Osteoblast (primary cell): ENCODE measurements at regions not wholly inside any gene's neighbourhood (a gene's known extent, or its start where the extent isn't known, plus 50 kb on each side); places are given as distances from the start of the nearest gene placed in this dataset.

Source experiments
- DNase-seq: peaks from one replicate; pipeline ENCODE4 v3.0.0; 2011; ENCODE audit warnings: low spot score, mixed read lengths; ENCODE audit not compliant: insufficient read length; ENCODE audit errors: missing footprints
- H2AFZ ChIP-seq: 2 replicates; pipeline ENCODE4 v1.6.0; 2011; ENCODE audit warnings: mild to moderate bottlenecking, low read length
- H3K27ac ChIP-seq: 2 replicates; pipeline ENCODE4 v1.5.1; 2011; ENCODE audit warnings: mild to moderate bottlenecking, low read depth, low read length, moderate library complexity
- H3K27me3 ChIP-seq: 2 replicates; pipeline ENCODE4 v1.6.0; 2012; ENCODE audit warnings: mild to moderate bottlenecking, control low read depth, inconsistent platforms, low read length, moderate library complexity; ENCODE audit not compliant: insufficient read depth
- H3K36me3 ChIP-seq: 2 replicates; pipeline ENCODE4 v1.5.1; 2011; ENCODE audit warnings: mild to moderate bottlenecking, low read length, control low read depth, moderate library complexity; ENCODE audit not compliant: insufficient read depth
- H3K4me1 ChIP-seq: 2 replicates; pipeline ENCODE4 v1.5.1; 2011; ENCODE audit warnings: mild to moderate bottlenecking, low read length, control low read depth, moderate library complexity; ENCODE audit not compliant: insufficient read depth
- H3K4me2 ChIP-seq: 2 replicates; pipeline ENCODE4 v1.6.0; 2011; ENCODE audit warnings: mild to moderate bottlenecking, low read length; ENCODE audit not compliant: insufficient read depth
- H3K4me3 ChIP-seq: fragments of 200-600 bp; sonication (generic); 3 replicates; pipeline ENCODE4 v1.5.1; 2012; ENCODE audit warnings: mild to moderate bottlenecking, low read length, inconsistent platforms; ENCODE audit not compliant: insufficient read depth
- H3K79me2 ChIP-seq: 2 replicates; pipeline ENCODE4 v1.6.0; 2012; ENCODE audit warnings: mild to moderate bottlenecking, low read length, control low read depth, inconsistent platforms; ENCODE audit not compliant: insufficient read depth
- H3K9me3 ChIP-seq: 2 replicates; pipeline ENCODE4 v1.5.1; 2011; ENCODE audit warnings: low read depth, low read length, control low read depth
- H4K20me1 ChIP-seq: 2 replicates; pipeline ENCODE4 v1.6.0; 2012; ENCODE audit warnings: mild to moderate bottlenecking, low read length, control low read depth; ENCODE audit not compliant: insufficient read depth
- TF ChIP-seq, protein P1 (sequence below): IDR thresholded peaks from 2 replicates; pipeline ENCODE4 v1.5.1; 2011; ENCODE audit warnings: mild to moderate bottlenecking, low read depth, low read length, moderate library complexity; ENCODE audit errors: extremely low read depth

GRCh38 chr2:187748958-187749357, 194.7 kb upstream of the TFPI start:
- Histone ChIP-seq H3K27ac (no peak overlapping the region), H3K36me3 (no peaks in the 10 kb centered on the region)

DNA sequence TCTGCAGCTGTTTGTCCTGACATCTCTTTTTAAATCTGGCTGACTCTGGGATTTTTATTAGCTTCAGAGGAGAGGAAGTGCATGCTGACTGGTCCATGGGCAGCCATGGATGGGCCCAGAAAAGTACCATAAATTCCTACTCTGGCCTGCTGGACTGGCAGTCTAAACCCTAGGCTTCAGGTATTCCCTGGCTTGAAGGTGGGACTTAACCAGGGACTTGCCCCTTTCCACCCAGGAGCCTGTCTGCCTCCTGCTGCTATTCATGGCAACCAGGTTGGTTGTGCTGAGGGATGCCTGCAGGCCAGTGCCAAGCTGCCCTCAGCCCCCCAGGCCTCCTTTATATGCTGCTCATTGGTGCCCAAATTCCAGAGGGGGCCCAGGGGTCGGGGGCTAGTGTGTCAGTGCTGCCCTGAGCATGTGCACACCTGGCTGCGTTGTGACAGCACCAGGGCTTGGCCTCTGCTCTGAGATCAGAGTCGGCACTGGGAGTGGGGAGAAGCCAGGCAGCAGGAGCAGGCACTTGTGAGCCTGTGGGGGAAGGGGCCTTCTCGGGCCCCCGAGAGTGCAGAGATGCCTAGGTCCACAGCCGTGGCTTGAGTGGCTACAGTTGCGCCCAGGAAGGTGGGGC, 195.7 kb upstream of the TFPI start:
- TF ChIP-seq, protein P1, sequence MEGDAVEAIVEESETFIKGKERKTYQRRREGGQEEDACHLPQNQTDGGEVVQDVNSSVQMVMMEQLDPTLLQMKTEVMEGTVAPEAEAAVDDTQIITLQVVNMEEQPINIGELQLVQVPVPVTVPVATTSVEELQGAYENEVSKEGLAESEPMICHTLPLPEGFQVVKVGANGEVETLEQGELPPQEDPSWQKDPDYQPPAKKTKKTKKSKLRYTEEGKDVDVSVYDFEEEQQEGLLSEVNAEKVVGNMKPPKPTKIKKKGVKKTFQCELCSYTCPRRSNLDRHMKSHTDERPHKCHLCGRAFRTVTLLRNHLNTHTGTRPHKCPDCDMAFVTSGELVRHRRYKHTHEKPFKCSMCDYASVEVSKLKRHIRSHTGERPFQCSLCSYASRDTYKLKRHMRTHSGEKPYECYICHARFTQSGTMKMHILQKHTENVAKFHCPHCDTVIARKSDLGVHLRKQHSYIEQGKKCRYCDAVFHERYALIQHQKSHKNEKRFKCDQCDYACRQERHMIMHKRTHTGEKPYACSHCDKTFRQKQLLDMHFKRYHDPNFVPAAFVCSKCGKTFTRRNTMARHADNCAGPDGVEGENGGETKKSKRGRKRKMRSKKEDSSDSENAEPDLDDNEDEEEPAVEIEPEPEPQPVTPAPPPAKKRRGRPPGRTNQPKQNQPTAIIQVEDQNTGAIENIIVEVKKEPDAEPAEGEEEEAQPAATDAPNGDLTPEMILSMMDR, result no peak
- no peaks in the 10 kb centered on the region for H3K27me3 ChIP-seq

More at GRCh38 chr2:187748958-187749357, 194.7 kb upstream of the TFPI start:
- Histone ChIP-seq H3K9me3 (no peaks in the 10 kb centered on the region), H3K27me3 (no peaks in the 10 kb centered on the region), H3K4me1 (no peaks in the 10 kb centered on the region), H4K20me1 (no peaks in the 10 kb centered on the region), H3K79me2 (no peaks in the 10 kb centered on the region), H3K4me3 (no peak overlapping the region), H2AFZ (no peak overlapping the region), H3K4me2 (no peak overlapping the region)
- TF ChIP-seq, protein P1, result no peak
- DNase-seq, result no peak

DNA sequence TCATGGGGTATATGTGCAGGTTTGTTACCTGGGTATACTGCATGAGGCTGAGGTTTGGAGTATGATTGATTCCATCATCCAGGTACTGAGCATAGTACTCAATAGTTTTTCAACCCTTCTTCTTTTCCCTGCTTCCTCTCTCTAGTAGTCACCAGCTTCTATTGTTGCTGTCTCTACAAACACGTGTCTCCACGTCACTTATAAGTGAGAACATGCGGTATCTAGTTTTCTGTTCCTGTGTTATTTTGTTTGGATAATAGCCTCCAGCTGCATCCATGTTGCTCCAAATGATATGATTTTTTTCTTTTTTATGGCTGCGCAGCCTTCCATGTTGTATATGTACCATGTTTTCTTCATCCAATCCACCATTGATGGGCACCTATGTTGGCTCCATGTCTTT, 214.8 kb upstream of the TFPI start:
- Histone ChIP-seq H3K4me3 (no peak overlapping the region), H3K36me3 (no peaks in the 10 kb centered on the region), H3K27ac (no peak overlapping the region), H2AFZ (no peak overlapping the region), H3K27me3 (no peaks in the 10 kb centered on the region), H3K9me3 (no peaks in the 10 kb centered on the region), H3K79me2 (no peaks in the 10 kb centered on the region), H3K4me2 (no peak overlapping the region), H3K4me1 (no peaks in the 10 kb centered on the region), H4K20me1 (no peaks in the 10 kb centered on the region)
- DNase-seq, result no peak
- TF ChIP-seq, protein P1, result no peak

More for the DNA sequence above, 195.7 kb upstream of the TFPI start:
- Histone ChIP-seq H3K4me1 (no peaks in the 10 kb centered on the region), H3K79me2 (no peaks in the 10 kb centered on the region), H3K36me3 (no peaks in the 10 kb centered on the region), H3K4me3 (no peak overlapping the region), H2AFZ (no peak overlapping the region), H3K27ac (no peak overlapping the region), H4K20me1 (no peaks in the 10 kb centered on the region), H3K4me2 (no peak overlapping the region), H3K9me3 (no peaks in the 10 kb centered on the region)
- peak; percentile 3 for DNase-seq

- no peak overlapping the region for H3K27ac ChIP-seq
- H3K4me1 ChIP-seq, result peaks cover 4% of the 10 kb centered on the region
- no peak overlapping the region for H3K4me2 ChIP-seq
- H3K27me3 ChIP-seq, result no peaks in the 10 kb centered on the region
- no peak for DNase-seq
- H4K20me1 ChIP-seq, result no peaks in the 10 kb centered on the region
- H3K79me2 ChIP-seq, result no peaks in the 10 kb centered on the region
- TF ChIP-seq, protein P1, result no peak
- H3K4me3 ChIP-seq, result no peak overlapping the region
- no peaks in the 10 kb centered on the region for H3K9me3 ChIP-seq
- no peak overlapping the region for H2AFZ ChIP-seq
- no peaks in the 10 kb centered on the region for H3K36me3 ChIP-seq
Measured at GRCh38 chr2:187769437-187769836, 215.2 kb upstream of the TFPI start.
